Right ventricle myocardium inferior (tissue), 1 donor: ENCODE measurements at regions not wholly inside any gene's neighbourhood (a gene's known extent, or its start where the extent isn't known, plus 50 kb on each side); places are given as distances from the start of the nearest gene placed in this dataset.

Source experiments
- ATAC-seq: fragments of 200-7000 bp; cut with Tn5 transposase; one replicate; pipeline ENCODE4 v1.9.1; 2020; ENCODE audit warnings: mild to moderate bottlenecking, moderate library complexity
- DNase-seq: peaks from one replicate; pipeline ENCODE4 v3.0.0; 2021; ENCODE audit errors: missing footprints
- intact Hi-C: fragments of 100-400 bp; cut with DNase I; formaldehyde crosslinking; loops from one replicate; pipeline ENCODE4 v1.11.0; 2022
- donor health status: DM: no; HTN: yes; CAD: no; lungs with severe emphysema.

DNA sequence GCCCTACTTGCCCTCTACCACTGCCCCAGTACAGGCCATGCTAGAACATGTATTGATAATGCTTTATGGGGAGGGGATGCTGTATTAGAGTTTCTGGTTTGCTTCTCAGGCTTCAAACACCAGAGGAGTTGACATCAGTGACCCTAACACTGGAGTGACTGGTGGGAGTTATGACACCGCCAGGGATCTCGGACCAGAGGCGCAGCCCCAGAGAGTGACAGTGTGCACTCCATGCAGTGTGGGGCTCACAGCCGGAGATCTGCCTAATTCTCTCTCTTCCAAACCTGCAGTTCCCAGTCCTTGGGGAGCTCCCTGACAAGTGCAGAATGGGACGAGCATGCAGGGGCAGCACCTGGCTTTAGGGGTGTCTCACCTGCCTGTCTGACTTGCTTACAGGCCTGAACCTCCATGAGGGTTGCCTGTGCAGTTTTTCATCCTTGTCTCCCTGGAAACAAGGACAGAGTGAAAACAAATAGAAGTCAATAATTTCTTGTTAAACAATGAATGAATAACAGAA lies 244.9 kb upstream of the MYT1L start:
- ATAC-seq (no peak), DNase-seq (no peak)
- intact Hi-C loops, result no loop called here

DNA sequence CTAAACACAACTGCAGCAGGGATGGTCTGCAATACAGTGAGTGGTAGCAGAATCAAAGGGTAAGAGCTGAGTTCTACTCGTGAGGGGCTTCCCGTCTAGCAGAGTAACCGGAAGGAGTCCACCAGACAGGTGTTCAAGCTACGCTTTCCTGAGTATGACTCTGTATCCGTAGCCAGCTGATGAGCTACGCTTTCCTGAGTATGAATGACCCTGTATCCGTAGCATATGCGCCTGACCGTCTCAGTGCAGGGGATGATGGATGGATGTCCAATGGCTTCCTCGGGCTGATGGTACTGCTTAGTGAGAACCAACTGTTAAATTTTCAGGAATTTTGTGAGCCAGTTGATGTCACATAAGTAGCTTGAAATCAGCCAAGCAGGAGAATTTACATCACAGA lies 244.1 kb upstream of the MYT1L start:
- DNase-seq (no peak), ATAC-seq (no peak)
- intact Hi-C loops, result no loop called here

DNA sequence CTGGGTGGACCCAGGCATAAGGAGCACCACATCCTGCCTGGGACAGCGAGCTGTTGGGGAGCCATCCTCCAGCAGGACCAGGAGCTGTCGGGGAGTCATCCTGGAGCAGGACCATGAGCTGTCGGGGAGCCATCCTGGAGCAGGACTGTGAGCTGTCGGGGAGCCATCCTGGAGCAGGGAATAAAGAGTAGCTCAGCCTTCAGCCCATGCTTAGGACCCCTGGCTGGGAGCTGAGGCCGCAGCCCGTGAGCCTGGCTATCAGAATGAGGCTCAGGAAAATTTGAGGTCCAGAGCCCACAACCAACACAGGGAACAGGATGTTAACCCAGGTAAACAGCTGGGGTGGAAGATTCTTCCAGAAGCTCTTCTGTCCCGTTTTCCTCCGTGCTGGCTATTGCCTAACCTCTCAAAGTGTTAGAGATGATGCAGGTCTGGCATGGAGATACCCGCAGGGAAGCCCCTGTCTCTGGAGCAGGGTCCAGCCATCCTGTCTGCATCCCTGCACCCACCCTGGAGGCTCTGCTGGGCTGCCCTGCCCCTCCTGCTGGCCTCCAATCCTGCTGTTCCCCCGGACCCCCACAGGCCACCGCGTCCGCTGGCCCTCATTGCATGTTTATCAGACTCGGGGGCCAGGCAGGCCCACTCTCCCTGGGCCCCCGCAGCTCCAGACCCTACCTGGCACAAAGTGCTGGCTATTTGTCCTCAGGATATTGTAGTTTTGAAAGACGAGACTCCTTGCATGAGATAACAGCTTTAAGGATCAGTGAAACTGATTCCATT lies 243.5 kb upstream of the MYT1L start:
- intact Hi-C loops, result no loop called here
- ATAC-seq, result no peak
- no peak for DNase-seq

DNA sequence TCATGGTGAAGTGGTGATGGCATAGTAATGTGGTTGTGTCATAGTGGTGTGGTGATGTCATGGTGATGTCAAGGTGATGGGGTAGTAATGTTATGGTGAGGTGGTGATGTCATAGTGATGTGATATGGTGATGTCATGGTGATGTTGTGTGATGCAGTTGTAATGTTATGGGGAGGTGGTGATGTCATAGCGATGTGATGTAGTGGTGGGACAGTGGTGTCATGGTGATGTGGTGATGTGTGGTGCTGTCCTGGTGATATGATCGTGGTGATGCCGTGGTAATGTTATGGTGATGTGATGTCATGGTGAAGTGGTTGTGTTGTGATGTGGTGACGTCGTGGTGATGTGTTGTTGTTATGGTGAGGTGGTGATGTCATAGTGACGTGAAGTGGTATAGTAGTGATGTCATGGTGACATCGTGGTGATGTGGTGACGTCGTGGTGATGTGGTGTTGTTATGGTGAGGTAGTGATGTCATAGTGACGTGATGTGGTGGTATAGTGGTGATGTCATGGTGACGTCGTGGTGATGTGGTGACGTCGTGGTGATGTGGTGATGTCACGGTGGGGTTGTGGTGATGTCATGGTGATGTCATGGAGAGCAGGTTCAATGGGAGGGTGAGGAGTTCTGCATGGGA lies 242.7 kb upstream of the MYT1L start:
- ATAC-seq, result no peak
- intact Hi-C loops, result no loop called here
- DNase-seq, result no peak

DNA sequence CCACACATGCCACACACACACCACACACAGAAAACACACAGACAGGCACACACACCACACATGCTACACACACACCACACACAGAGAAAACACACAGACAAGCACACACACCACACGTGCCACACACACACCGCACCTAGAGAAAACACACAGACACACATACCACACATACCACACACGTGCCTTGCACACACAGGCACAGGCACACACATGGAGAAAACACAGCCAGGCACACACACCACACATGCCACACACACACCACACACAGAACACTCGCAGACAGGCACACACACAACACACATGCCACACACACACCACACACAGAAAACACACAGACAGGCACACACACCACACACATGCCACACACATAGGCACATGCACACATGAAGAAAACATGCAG lies 242.1 kb upstream of the MYT1L start:
- intact Hi-C loops, result no loop called here
- DNase-seq, result no peak
- ATAC-seq, result no peak

DNA sequence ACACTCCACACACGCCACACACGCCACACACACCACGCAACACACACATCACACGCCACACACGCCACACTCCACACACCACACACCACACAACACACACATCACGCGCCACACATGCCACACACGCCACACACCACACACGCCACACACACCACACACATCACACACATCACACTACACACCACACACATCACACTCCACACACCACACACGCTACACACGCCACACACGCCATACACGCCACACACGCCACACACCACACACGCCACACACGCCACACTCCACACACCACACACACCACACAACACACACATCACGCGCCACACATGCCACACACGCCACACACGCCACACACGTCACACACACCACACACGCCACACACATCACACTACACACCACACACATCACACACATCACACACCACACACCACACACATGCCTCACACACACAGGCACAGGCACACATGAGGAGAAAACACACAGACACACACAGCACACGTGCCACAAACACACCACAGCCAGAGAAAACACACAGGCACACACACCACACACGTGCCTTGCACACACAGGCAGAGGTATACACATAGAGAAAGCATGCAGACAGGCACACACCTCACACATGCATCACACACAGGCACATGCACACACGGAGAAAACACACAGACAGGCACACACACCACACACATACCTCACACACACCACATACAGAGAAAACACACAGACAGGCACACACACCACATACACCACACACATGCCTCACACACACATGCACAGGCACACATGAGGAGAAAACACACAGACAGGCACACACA lies 241.5 kb upstream of the MYT1L start:
- no peak for ATAC-seq
- intact Hi-C loops, result no loop called here
- DNase-seq, result no peak

DNA sequence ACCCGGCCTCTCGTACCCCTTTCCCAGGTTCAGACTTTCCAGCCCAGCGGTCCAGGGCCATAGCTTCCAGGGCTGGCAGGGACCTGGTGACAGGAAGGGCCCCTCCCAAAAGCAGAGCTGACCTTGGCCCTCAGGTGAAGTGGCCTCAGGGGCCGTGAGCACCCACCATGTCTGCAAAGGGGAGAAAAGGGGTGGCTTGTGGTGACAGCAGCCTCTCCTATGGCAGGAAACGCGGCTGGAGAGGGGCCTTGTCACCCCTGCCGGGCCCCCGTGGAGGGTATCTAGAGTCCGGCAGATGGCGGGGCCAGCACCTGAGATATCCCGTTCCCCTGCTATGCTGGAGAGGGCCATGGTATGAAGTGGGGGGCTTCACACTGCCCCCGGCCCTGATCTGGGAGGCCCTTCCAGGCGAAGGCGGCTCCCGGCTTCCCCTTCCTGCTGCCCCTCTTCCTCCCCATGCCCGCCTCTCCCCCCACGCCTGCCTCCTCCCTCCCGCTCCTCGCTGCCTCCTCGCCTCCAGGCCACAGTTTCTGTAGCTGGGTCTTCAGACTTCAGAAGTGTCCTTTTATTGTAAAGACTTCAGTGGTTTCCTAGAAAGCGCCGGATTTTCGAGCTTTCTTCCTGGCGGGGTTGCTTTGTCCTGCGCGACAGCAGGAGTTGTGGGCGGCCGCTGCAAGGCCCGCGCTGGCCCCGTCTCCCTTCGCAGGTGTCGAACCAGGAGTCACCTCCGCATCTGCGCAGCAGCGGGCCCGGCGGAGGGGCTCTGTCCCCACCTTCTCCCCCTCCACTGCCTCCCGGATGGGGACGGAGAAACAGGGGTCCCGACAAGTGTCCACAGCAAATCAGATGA lies 240.5 kb upstream of the MYT1L start:
- intact Hi-C loops, result no loop called here
- no peak for ATAC-seq
- DNase-seq, result no peak

DNA sequence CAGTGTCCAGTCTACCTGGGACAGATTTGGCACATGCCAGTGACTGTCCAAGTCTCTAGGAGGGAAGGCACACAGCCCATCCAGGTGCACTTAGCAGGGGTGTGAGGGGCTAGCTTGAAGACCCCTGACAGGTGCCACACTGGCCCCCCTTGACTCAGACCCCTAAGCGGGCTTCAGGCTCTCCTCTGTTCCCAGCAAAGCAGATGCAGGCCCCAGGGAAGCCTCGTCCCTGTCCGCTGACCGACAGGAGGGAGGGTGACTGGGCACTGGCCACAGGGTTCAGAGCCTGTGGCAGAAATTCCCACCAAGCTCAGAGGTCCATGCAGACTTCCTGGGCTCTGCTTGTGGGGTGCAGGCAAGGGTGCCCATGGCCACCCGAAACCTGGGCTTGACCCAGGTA lies 239.8 kb upstream of the MYT1L start:
- DNase-seq, result no peak
- intact Hi-C loops, result no loop called here
- no peak for ATAC-seq

DNA sequence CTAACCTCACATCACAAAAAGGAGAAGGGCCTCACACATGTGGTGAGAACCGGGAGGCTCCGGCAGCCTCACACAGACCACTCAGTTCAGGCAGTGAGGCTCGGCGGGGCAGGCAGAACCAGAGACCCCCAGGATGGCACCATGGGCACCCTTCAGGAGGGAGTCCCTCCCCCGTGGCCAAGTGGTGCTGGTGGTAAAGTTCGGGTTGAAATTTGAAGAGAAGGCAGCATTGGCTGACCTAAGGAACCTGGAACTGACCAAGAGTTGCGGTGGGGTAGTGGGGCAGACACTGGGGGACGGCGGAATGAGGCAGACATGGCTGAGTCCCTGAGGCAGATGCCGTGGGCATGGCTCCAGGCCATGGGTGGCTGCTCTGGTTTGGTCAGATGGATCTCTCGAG lies 239.3 kb upstream of the MYT1L start:
- no peak for DNase-seq
- intact Hi-C loops, result no loop called here
- ATAC-seq, result no peak

DNA sequence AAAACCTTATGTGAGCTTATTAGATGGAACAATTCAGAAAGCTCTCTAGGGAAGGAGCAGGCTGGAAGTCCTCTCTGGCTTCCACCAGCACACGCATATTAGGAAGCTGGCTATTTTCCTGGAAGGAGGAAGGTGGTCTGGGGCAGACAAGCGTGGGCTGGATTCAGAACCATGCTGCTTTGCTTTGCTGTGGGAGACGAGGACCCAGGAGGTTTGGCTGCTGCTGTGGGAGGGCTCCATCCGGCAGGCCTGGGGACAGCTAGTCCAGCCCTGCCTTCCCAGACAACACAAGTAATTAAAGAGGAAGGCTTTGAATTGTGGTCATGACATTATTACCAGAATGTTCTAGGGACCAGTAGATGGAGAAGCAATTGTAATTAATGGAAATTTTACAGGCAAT lies 238.8 kb upstream of the MYT1L start:
- DNase-seq, result no peak
- intact Hi-C loops, result no loop called here
- ATAC-seq, result no peak

DNA sequence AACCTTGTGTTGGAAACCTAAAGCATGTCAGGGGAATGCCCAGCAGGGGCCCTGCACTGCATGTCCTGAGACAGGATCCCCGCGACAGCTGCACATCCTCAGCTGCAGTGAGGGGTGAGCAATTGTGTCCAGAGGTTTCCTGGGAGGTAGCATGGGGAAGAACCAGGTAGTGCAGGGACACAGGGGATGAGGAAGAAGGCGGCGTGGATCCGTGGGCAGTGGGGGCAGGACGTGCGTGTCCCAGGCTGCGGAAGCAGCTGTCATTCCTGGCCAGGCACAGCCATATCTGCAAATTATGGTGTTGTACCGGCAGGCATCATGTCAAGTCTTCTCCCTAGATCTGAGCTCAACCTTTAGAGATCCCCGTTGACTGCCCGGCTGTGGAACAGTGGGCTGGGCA lies 238.2 kb upstream of the MYT1L start:
- no peak for DNase-seq

DNA sequence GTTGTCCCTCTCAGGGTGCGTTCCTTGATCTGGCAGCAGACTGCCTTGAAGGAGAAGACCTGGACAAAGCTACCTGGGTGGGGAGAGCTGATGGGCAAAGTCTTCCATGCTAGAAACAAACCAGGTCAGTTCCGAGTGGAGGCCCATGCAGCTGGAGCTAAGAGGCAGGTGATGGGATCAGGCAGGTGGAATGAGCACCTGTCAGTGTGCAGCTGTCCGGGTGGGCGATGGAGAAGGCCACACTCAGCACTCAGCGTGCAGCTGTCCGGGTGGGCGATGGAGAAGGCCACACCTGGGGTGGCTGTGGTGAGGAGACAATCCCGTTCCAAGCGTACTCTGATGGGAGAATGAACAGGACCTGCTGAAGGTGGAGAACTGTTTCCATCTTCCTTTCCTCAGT lies 237.3 kb upstream of the MYT1L start:
- DNase-seq, result no peak
- ATAC-seq, result no peak
- intact Hi-C loops, result no loop called here

More for the DNA sequence above, 238.2 kb upstream of the MYT1L start:
- intact Hi-C loops, result no loop called here
- ATAC-seq, result no peak

DNA sequence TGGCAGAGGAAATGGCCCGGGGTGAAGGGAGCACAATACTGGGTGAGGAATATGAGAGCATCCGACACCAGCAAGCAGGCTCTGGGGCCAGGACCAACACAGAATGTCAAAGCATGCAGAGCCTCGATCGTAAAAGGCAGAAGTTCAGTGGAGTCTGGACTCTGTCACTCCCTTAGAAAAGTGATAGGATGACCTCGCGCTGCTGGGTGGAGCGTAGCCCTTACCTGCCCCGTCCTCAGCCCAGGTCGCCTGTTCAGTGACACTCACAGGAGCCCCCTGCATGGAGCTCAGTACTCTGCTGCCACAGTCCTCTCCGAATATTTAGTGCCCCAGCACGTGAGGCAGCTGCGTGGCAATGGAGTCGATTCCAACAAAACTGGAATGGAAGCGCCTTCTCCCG lies 236.7 kb upstream of the MYT1L start:
- no peak for ATAC-seq
- intact Hi-C loops, result no loop called here
- DNase-seq, result no peak

DNA sequence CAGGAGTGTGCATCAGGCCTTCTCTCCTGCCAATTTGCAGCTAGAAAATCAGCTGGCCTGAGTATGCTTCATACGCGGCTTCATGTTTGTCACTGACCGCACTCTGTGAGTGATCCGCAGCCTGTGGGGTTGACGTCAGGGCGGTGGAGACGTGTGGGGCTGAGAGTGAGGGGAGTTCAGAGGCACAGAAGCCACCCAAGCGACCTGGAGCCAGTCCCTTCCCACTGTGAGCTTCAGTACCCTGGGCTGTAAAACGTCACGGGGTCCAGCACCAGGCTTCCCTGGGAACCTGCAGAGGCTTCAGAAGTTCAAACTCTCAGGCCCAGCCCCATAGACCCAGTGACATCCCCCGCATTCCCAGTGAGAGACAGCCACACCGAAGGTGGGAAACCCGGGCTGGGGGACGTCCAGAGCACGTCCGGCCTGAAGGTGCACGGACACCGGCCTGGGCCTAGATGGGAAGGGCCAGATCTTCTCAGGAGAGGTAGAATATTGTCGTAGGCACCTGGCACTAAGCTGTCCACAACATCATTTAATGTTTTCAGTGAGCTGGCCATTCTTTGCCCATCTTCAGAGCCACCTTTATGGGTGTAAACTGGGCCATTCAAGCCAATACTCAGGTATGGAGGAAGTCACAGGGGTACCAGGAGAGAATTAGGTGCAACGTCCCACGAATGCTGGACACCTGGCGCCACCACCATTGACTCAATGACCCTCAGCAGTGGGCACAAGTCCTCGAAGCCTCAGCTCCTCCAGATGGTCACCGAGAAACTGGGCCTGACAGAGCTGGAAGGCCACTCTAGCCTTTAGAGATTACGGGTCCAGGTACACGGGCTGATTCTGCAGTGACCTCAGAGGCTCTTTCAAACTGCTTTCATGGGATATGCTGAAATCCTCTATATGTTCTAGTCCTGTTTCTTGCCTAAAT lies 235.6 kb upstream of the MYT1L start:
- ATAC-seq, result no peak
- no peak for DNase-seq
- intact Hi-C loops, result no loop called here

DNA sequence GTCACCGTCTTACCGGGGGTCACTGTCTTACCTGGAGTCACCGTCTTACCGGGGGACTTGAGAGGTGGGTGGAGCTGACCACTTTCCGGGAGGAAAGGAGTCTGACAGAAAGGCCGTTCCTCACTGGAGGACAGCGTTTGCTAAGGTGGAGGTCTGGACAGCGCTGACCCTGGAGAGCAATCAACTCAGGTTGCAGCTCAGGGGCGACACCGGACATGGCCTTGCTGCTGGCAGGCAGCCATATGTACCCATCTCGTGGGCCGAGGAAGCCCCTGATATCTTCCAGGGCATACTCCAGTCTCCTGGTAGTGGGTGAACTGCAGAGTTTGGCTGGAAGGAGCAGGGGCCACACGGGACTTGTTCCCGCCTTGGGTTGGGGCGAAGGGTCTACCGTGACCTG lies 234.6 kb upstream of the MYT1L start:
- intact Hi-C loops, result no loop called here
- no peak for DNase-seq
- ATAC-seq, result no peak

DNA sequence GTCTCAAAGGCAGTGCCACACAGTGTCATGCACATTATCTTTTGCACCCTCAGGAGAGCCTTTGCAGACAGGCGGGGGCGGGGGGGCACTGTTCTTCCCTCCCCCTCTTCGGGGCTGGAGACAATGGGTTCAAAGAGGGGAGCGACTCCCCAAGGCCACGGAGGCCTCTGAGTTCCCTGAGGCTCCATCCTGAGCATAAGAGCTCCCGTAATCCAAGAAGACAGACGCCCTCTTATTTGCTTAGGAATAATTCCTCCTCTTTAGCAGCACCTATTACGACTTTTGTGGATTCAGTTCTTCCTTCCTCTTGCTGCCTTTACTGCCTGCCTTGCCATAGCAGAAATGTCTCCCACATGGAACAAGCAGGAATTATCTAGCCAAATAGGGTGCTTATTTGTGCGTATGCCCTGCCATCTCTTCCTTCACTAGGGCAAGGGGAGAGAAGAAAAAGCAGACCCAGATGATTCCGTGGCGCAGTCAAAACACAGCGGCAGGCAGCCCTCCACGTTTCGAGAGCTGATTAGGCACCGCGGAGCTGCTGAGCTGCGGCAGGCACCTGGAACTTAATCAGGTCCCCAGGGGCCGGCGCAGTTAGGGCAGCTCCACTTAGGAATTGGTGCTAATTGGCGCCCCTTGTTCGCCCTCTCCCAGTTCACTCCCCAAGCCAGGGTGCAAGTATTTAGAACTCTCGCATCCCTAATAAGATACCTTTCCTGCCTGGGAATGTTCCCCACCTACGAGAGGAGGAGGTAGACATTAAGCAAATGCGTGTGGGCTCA lies 233.4 kb upstream of the MYT1L start:
- no peak for ATAC-seq
- intact Hi-C loops, result no loop called here
- no peak for DNase-seq

DNA sequence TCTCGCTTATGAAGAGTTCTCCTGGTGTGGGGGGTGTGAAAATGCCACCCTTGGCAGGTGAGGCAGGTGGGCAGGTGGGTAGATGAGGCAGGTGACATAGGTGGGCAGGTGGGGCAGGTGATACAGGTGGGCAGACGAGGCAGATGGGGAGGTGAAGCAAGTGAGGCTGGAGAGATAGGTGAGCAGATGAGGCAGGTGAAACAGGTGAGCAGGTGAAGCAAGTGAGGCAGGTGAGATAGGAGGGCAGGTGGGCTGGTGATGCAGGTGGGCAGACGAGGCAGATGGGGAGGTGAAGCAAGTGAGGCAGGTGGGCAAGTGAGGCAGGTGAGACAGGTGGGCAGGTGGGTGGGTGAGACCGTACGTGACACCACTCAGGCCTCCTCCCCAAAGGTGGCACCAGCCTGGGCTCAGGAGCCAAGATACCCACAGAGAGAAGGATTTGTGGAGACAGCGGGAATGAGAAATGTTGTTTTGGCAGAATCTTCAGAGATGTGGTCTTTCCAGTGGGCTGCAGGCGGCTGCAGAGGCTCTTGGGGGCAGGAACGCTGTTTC lies 232.3 kb upstream of the MYT1L start:
- DNase-seq, result no peak
- no peak for ATAC-seq
- intact Hi-C loops, result no loop called here
